HG02610 (cell line): ENCODE measurements at regions not wholly inside any gene's neighbourhood (a gene's known extent, or its start where the extent isn't known, plus 50 kb on each side); places are given as distances from the start of the nearest gene placed in this dataset.

Experiments
- ATAC-seq: cut with Tn5 transposase; IDR thresholded peaks from one replicate; pipeline ENCODE4 v1.9.1; 2021; ENCODE audit warnings: mild to moderate bottlenecking, moderate library complexity; ENCODE audit not compliant: unreplicated experiment

DNA sequence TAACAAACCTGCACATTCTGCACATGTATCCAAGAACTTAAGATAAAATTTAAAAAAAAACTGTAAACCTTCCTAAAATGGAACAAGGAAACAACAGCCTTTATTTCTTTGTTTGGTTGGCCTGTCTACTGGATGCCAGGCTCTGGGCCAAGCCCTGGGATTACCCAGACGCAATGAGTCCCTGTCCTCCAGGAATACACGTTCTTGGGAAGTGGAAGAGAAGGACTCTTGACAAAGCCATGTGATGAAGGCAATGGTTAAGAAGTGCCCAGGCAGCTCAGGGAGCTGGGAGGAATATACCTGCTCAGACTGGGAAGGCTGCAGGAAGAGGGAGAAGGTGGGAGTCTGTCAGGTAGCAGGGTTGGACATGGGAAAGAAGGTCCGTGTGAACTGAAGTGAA lies 115.4 kb downstream of the AXIN2 start:
- no peak for ATAC-seq

DNA sequence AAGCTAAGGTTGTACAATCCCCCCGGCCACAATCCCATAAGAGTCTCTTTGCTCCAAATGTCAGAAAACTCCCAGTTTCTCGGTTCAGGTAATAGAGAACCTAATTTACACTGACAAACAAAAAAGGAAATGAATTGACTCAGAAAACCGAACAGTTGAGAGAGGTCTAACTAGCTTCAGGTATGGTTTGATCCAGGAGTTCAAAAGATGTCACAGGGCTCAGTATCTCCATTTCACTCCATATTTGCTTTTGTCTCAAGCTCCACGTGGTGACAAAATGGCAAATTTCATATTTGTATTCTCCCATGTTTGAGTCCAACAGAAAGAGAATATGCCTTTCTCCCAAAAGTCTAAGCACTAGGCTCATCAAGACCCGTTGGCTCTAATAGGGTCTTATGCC lies 117.4 kb downstream of the AXIN2 start:
- ATAC-seq, result no peak

DNA sequence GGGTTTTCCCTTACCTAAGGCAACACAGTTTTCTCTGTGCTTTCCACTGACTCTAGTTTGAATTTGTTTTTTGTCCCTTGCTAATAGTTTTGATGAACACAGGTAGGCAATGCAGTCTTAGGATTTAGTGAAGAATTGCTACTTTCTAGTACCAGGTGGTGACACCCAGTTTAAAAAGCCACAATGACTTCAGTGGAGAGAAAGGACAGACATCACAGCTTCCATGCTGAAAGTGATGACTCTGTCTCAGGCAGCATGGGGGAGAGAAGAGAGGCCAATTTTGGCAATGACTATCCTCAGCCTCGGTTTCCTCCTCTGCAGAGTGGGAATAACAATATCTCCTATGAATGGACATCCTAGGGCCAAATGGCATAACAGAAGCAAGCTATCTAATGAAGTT lies 118.8 kb downstream of the AXIN2 start:
- no peak for ATAC-seq

DNA sequence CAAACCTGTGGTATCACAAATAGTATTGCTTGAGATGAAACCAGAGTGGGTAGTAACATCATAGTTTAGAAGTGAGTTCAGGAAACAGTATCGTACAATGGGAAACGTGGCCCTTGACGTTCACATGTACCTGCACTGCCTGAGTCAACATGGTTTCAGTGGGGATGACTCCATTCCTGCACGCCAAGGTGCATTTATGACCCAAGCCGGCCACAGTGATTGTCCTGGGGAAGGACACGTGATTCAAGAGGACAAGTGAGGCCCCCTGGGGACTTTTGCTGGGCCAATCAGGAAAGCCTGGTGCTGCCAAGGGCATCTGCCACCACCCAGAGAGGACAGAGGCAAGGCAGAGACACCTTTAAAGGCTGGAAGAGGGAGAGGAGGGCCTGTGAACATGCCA lies 119.2 kb downstream of the AXIN2 start:
- ATAC-seq, result no peak

- no peak for ATAC-seq
Observed at GRCh38 chr17:65441053-65441605, 120.3 kb downstream of the AXIN2 start.

- no peak for ATAC-seq
Observed at GRCh38 chr17:65438708-65439294, 122.6 kb downstream of the AXIN2 start.

- no peak for ATAC-seq
Observed at GRCh38 chr17:65438173-65438572, 123.3 kb downstream of the AXIN2 start.

DNA sequence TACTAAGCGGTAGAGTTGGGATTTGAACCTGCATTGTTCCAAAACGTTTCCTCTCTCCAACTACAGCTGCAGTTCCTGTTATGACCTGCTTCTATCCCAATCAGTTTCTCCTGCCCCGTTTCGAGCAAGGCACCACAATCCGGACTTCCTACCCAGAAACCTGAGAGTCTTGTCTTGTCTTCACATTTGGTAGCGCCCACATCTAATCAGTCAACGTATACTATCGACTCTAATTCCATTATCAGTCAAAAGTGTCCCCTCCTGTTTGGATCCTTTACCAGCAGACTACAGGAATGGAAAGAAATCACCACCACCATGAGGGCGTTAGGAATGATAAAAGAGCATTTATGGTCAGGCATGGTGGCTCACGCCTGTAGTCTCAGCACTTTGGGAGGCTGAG lies 124.6 kb downstream of the AXIN2 start:
- ATAC-seq, result no peak

DNA sequence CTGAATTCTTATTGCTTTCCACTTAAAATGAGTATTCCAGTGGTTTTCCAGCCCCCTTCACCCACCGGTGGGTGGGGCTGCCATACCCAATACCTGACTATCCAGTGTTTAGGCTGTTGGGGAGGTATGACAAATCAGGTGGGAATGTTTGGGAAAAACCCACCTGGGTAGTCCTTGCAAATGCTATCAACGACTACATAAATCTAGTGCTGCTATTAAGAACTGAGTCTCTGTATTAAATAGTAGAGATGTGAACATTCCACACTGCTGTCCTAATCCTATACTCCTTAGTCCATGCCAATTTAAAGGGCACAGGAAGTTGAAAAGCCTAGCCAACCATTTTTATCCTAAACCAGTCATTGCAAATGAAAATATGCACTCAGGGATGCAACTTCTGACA lies 126.6 kb downstream of the AXIN2 start:
- ATAC-seq, result no peak

DNA sequence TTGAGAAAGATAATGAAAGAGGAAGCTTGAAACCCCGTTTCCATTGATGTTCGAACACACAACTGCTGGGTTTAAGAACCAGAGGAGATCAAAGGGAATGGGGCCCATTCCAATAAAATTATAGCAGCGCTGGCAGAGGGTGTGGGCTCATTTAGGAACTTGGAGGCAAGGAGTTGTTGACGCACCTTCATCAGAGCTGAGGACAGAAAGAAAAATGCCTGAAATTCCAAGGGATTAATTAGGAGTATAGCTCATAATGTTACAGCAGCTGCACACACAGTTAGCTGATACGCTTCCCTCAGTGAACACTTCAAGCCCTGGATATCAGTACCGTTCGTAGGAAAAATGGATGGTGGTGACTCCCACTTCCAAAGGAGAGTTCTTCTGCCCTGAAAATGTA lies 127.2 kb downstream of the AXIN2 start:
- no peak for ATAC-seq

- no peak for ATAC-seq
Observed at GRCh38 chr17:65433592-65433991, 127.9 kb downstream of the AXIN2 start.

DNA sequence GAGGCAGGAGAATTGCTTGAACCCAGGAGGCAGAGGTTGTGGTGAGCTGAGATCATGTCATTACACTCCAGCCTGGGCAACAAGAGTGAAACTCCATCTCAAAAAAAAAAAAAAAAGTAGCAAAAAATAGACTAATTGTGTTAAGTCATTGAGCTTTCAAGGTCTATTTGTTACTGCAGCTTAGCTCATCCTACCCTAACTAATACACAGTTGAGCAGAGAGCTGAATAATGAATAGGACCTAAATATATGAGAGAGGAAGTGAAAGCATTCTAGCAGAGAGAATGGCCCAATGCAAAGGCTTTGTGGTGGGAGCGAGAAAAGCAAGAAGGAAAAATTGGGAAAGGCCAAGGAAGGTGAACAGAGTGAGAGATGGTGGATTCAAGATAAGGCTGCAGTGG lies 128.3 kb downstream of the AXIN2 start:
- ATAC-seq, result no peak

- ATAC-seq, result no peak
Observed at GRCh38 chr17:65431116-65431515, 130.3 kb downstream of the AXIN2 start.

DNA sequence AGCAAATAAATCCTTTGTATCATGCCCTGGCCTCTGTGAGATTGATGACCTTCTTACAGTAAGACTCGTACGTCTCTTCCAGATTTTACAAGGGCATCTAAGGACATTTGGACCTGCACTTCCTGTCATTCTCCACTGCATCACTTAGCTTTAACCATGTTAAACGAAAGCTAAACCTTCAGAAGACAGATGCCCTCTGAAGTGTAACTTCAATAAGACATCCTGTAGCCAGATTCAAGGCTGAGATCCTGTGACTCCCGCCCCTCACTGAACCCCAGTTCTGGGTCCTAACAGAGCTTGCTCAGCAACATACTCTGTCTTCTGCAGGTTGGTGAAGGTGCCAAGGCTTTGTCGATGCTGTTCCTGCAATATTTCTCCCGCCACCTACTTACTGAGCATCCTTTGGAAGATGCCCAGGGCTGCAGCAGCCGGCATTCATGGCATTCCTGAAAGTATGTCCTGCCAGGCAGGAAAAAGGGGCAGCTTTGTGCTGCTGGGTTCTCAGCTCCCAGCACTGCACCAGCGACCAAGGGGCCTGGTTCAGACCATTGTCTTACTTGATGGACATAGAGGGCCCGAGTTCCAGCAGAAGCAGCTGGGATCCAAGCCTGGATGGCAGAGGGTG lies 131.1 kb downstream of the AXIN2 start:
- ATAC-seq, result no peak

GRCh38 chr17:65423346-65424140 lies 137.9 kb downstream of the AXIN2 start:
- ATAC-seq, result no peak

- ATAC-seq, result no peak
Observed at GRCh38 chr17:65418622-65419021, 142.8 kb downstream of the AXIN2 start.

DNA sequence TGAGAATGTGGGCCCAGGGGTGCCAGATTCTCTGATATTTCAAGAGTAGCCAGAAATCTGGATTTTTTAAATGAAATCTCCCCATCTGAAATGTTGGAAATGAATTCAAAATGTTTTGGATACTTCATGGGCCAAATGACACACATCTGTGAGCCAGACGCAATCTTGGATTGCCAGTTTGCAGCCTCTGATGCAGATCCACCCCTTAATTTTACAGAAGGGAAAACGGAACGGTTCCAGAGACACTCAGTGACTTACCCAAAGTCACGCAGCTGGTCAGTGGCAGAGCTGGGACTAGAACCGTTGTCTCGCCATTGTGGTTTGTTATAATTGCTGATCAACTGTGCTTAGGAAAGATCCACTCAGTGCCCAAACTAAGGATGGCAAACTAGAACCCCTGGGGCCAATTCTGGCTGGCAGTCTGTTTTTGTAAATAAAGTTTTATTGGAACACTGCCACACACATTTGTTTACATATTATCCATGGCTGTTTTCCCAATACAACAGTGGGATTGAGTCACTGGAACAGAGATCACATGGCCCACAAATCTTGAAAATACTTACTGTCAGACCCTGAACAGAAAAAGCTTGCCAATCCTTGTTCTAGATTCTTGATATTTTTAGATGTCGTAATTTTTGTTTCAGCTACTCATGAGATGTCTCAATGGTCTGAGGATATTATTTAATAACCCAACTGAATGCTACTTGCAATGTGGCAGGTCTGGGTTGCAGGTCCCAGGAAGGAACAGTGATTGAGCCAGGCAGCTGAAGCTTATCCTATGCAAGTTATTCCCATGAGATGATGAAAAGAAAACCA lies 143.8 kb downstream of the AXIN2 start:
- ATAC-seq, result no peak

DNA sequence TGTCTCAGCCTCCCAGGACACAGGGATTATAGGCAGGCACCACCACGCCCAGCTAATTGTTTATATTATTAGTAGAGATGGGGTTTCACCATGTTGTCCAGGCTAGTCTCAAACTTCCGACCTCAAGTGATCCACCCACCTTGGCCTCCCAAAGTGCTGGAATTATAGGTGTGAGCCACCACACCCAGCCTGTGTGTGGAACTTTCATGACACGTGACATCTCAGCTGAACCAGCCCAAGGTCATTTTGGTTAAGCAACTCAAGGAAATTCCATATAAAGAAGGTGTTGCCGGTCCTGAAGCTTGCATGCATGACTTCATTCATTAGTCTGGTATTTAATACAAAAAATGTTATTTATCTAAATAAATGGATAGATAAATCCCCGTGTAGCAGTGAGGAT lies 145.5 kb downstream of the AXIN2 start:
- ATAC-seq, result no peak

DNA sequence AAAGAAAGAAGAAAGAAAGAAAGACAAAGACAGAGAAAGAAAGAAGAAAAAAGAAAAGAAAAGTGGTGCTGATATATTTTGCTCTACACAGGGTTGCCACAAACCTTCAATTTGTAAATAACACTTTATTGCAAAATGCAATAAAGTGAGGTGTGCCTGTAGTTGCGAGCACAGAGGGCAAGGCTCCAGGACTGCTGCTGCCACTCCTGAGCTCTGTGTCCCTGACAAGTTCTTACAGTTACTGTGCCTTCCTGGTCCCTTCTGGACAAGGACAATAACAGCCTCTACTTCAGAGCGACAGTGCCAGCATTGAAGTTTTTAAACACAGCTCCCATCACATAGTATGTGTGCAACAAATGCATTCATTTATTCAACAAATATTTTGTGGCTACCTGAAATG lies 148.1 kb downstream of the AXIN2 start:
- ATAC-seq, result no peak

DNA sequence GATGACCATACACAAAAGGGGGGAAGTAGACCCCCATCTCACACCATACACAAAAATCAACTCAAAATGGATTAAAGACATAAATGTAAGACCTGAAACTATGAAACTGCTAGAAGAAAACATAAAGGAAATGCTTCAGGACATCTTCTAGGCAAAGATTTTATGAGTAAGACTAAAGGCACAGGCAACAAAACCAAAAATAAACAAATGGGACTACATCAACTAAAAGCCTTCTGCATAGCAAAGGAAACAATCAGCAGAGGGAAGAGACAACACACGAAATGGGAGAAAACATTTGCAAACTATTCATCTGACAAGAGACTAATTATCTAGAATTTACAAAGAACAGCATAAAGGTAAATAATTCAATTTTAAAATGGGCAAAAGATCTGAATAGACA lies 152.1 kb downstream of the AXIN2 start:
- ATAC-seq, result no peak

DNA sequence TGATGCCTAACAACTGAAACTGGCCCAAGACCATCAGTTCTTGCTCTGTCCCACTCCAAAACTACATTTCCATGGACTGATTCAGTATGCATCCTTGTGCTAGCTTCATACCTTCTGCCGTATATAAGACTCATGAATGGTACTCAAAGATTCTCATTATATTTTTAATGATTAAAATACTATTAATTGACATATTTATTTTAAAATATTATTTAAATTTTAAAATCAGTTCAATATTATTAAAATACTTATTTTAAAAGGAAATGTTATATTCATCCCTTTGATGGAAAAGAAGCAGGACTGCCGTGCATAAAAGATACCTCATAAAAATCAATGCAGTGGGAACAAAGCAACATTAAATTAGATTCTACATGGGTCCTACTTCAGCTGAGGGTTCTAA lies 153.4 kb downstream of the AXIN2 start:
- no peak for ATAC-seq
